ENCODE measurements at regions not wholly inside any gene's neighbourhood (a gene's known extent, or its start where the extent isn't known, plus 50 kb on each side); places are given as distances from the start of the nearest gene placed in this dataset.
"Not testable (repeated sequence)": the region's sequence is repeated elsewhere in the genome, so short reads cannot be mapped to it uniquely, and the experiment has no call there.

GRCh38 chr15:32249207-32249606, 153.9 kb downstream of the GOLGA8K start:
- H3K27ac ChIP-seq (ENCODE audit: low read length); H3K4me3 ChIP-seq (ENCODE audit: control insufficient read depth in 1 of 2, extremely low read depth in 1 of 2, low read length in 1 of 2); H3K9me3 ChIP-seq; ATAC-seq (replicated peaks in 1 of 4); H3K27me3 ChIP-seq (replicated peaks in 1 of 2; ENCODE audit: control insufficient read depth in 2 of 2, extremely low read depth in 1 of 2, insufficient read depth in 2 of 2, low read length in 1 of 2); CTCF ChIA-PET; H3K36me3 Mint-ChIP-seq; H3K4me1 ChIP-seq (ENCODE audit: control insufficient read depth in 1 of 2, extremely low read depth in 1 of 2, insufficient read depth in 2 of 2, low read length in 2 of 2); POLR2A ChIA-PET; DNase-seq; H3K9me3 Mint-ChIP-seq; H3K36me3 ChIP-seq (ENCODE audit: control insufficient read depth in 2 of 2, extremely low read depth in 1 of 2, insufficient read depth in 1 of 2, low read length in 1 of 2); H3K4me1 Mint-ChIP-seq; H3K27me3 Mint-ChIP-seq; H3K4me3 Mint-ChIP-seq; H3K27ac Mint-ChIP-seq: not testable (repeated sequence)
- WGBS (ENCODE audit: insufficient coverage): no CpG with 5 or more reads among the region's 1 CpG

GRCh38 chr15:32243727-32244126, 159.4 kb downstream of the GOLGA8K start:
- H3K4me3 ChIP-seq (ENCODE audit: control insufficient read depth in 1 of 2, extremely low read depth in 1 of 2, low read length in 1 of 2); H3K4me3 Mint-ChIP-seq; H3K36me3 ChIP-seq (ENCODE audit: control insufficient read depth in 2 of 2, extremely low read depth in 1 of 2, insufficient read depth in 1 of 2, low read length in 1 of 2); H3K27ac ChIP-seq (ENCODE audit: low read length); H3K36me3 Mint-ChIP-seq; H3K4me1 Mint-ChIP-seq; CTCF ChIA-PET; ATAC-seq (replicated peaks in 1 of 4); DNase-seq; H3K27me3 Mint-ChIP-seq; H3K27ac Mint-ChIP-seq; H3K27me3 ChIP-seq (replicated peaks in 1 of 2; ENCODE audit: control insufficient read depth in 2 of 2, extremely low read depth in 1 of 2, insufficient read depth in 2 of 2, low read length in 1 of 2); H3K9me3 ChIP-seq; POLR2A ChIA-PET; H3K4me1 ChIP-seq (ENCODE audit: control insufficient read depth in 1 of 2, extremely low read depth in 1 of 2, insufficient read depth in 2 of 2, low read length in 2 of 2); H3K9me3 Mint-ChIP-seq: not testable (repeated sequence)
- WGBS (ENCODE audit: insufficient coverage): no CpG with 5 or more reads among the region's 10 CpGs

- H3K4me3 Mint-ChIP-seq; H3K9me3 Mint-ChIP-seq; H3K36me3 ChIP-seq (ENCODE audit: control insufficient read depth in 2 of 2, extremely low read depth in 1 of 2, insufficient read depth in 1 of 2, low read length in 1 of 2); CTCF ChIA-PET; H3K27me3 Mint-ChIP-seq; H3K36me3 Mint-ChIP-seq; POLR2A ChIA-PET; H3K27me3 ChIP-seq (replicated peaks in 1 of 2; ENCODE audit: control insufficient read depth in 2 of 2, extremely low read depth in 1 of 2, insufficient read depth in 2 of 2, low read length in 1 of 2); H3K27ac ChIP-seq (ENCODE audit: low read length); ATAC-seq (replicated peaks in 1 of 4); DNase-seq; H3K4me3 ChIP-seq (ENCODE audit: control insufficient read depth in 1 of 2, extremely low read depth in 1 of 2, low read length in 1 of 2); H3K4me1 ChIP-seq (ENCODE audit: control insufficient read depth in 1 of 2, extremely low read depth in 1 of 2, insufficient read depth in 2 of 2, low read length in 2 of 2); H3K27ac Mint-ChIP-seq; H3K4me1 Mint-ChIP-seq; H3K9me3 ChIP-seq: not testable (repeated sequence)
- WGBS (ENCODE audit: insufficient coverage): no CpG with 5 or more reads among the region's 14 CpGs
Measured at GRCh38 chr15:32242780-32243528, 160.1 kb downstream of the GOLGA8K start.

- H3K27me3 Mint-ChIP-seq; CTCF ChIA-PET; H3K27ac ChIP-seq (ENCODE audit: low read length); POLR2A ChIA-PET; H3K4me1 Mint-ChIP-seq; H3K9me3 ChIP-seq; H3K36me3 Mint-ChIP-seq; H3K4me3 Mint-ChIP-seq; H3K27ac Mint-ChIP-seq; H3K9me3 Mint-ChIP-seq; H3K4me1 ChIP-seq (ENCODE audit: control insufficient read depth in 1 of 2, extremely low read depth in 1 of 2, insufficient read depth in 2 of 2, low read length in 2 of 2); H3K27me3 ChIP-seq (replicated peaks in 1 of 2; ENCODE audit: control insufficient read depth in 2 of 2, extremely low read depth in 1 of 2, insufficient read depth in 2 of 2, low read length in 1 of 2); H3K36me3 ChIP-seq (ENCODE audit: control insufficient read depth in 2 of 2, extremely low read depth in 1 of 2, insufficient read depth in 1 of 2, low read length in 1 of 2); H3K4me3 ChIP-seq (ENCODE audit: control insufficient read depth in 1 of 2, extremely low read depth in 1 of 2, low read length in 1 of 2); DNase-seq; ATAC-seq (replicated peaks in 1 of 4): not testable (repeated sequence)
- no CpG with 5 or more reads among the region's 2 CpGs for WGBS (ENCODE audit: insufficient coverage)
Measured at GRCh38 chr15:32227410-32228114, 175.5 kb downstream of the GOLGA8K start.

- WGBS (ENCODE audit: insufficient coverage): no CpG with 5 or more reads among the region's 1 CpG
- no peaks in the 10 kb centered on the region for H3K4me1 Mint-ChIP-seq
- peaks cover 4% of the 10 kb centered on the region in 2 donors for H3K27me3 Mint-ChIP-seq
- peaks cover 0 to 5% of the 10 kb centered on the region in 2 experiments for H3K27me3 ChIP-seq (replicated peaks in 1 of 2; ENCODE audit: control insufficient read depth in 2 of 2, extremely low read depth in 1 of 2, insufficient read depth in 2 of 2, low read length in 1 of 2)
- H3K9me3 Mint-ChIP-seq: peaks cover 14 to 29% (median 21%) of the 10 kb centered on the region in 3 donors
- no peak overlapping the region for H3K27ac ChIP-seq (ENCODE audit: low read length)
- no peak overlapping the region for H3K4me3 ChIP-seq (ENCODE audit: control insufficient read depth in 1 of 2, extremely low read depth in 1 of 2, low read length in 1 of 2)
- H3K27ac Mint-ChIP-seq: no peak overlapping the region
- no peaks in the 10 kb centered on the region for H3K36me3 ChIP-seq (ENCODE audit: control insufficient read depth in 2 of 2, extremely low read depth in 1 of 2, insufficient read depth in 1 of 2, low read length in 1 of 2)
- H3K9me3 ChIP-seq: no peaks in the 10 kb centered on the region
- H3K4me1 ChIP-seq (ENCODE audit: control insufficient read depth in 1 of 2, extremely low read depth in 1 of 2, insufficient read depth in 2 of 2, low read length in 2 of 2): no peaks in the 10 kb centered on the region
- H3K4me3 Mint-ChIP-seq: no peak overlapping the region
- CTCF ChIA-PET: no interaction called here
- no peak for DNase-seq
- no peak for ATAC-seq (replicated peaks in 1 of 4)
- POLR2A ChIA-PET: no interaction called here
- H3K36me3 Mint-ChIP-seq: no peaks in the 10 kb centered on the region
Measured at GRCh38 chr15:32222716-32223115, 180.4 kb downstream of the GOLGA8K start.

Measured in T-cell (primary cell).